Endodermal cell (in vitro differentiated cells): ENCODE measurements at regions not wholly inside any gene's neighbourhood (a gene's known extent, or its start where the extent isn't known, plus 50 kb on each side); places are given as distances from the start of the nearest gene placed in this dataset.

ENCODE experiments used
- DNase-seq: peaks from one replicate; pipeline ENCODE4 v3.0.0-alpha.2; 2017
- H3K27ac ChIP-seq: 2 replicates; pipeline ENCODE4 v1.5.1; 2013; ENCODE audit warnings: mild to moderate bottlenecking, low read depth, low read length, moderate library complexity
- H3K27me3 ChIP-seq: 2 replicates; pipeline ENCODE4 v1.6.1; 2013; ENCODE audit warnings: mild to moderate bottlenecking, low read length, moderate library complexity; ENCODE audit not compliant: insufficient read depth, control insufficient read depth, poor library complexity, severe bottlenecking
- H3K36me3 ChIP-seq: 2 replicates; pipeline ENCODE4 v1.7.0; 2013; ENCODE audit warnings: mild to moderate bottlenecking, low read length, moderate library complexity; ENCODE audit not compliant: control insufficient read depth, insufficient read depth
- H3K4me1 ChIP-seq: one replicate; pipeline ENCODE4 v1.7.0; 2013; ENCODE audit warnings: low read length; ENCODE audit not compliant: control insufficient read depth, insufficient read depth
- H3K4me3 ChIP-seq: 2 replicates; pipeline ENCODE4 v1.5.1; 2013; ENCODE audit warnings: mild to moderate bottlenecking, low read length, moderate library complexity
- H3K9ac ChIP-seq: 2 replicates; pipeline ENCODE4 v1.6.1; 2013; ENCODE audit warnings: mild to moderate bottlenecking, low read length, moderate library complexity; ENCODE audit not compliant: poor library complexity, severe bottlenecking; ENCODE audit errors: extremely low read depth
- H3K9me3 ChIP-seq: 2 replicates; pipeline ENCODE4 v1.6.1; 2013; ENCODE audit warnings: mild to moderate bottlenecking, low read length, moderate library complexity; ENCODE audit not compliant: control insufficient read depth
- H3K27ac Mint-ChIP-seq: 2 replicates; pipeline ENCODE4 v1.8.0; 2020; ENCODE audit warnings: mixed read lengths
- H3K27me3 Mint-ChIP-seq: 2 replicates; pipeline ENCODE4 v1.8.0; 2021; ENCODE audit warnings: mild to moderate bottlenecking, mixed read lengths; ENCODE audit not compliant: insufficient read depth
- H3K36me3 Mint-ChIP-seq: 2 replicates; pipeline ENCODE4 v1.8.0; 2020; ENCODE audit warnings: low read depth, mixed read lengths
- H3K4me1 Mint-ChIP-seq: 2 replicates; pipeline ENCODE4 v1.8.0; 2020; ENCODE audit warnings: mixed read lengths
- H3K4me3 Mint-ChIP-seq: 2 replicates; pipeline ENCODE4 v1.8.0; 2020; ENCODE audit warnings: mild to moderate bottlenecking, moderate library complexity, mixed read lengths
- H3K9me3 Mint-ChIP-seq: 2 replicates; pipeline ENCODE4 v1.8.0; 2020; ENCODE audit warnings: mild to moderate bottlenecking, mixed read lengths
- CTCF ChIP-seq: fragments of 200-600 bp; sonication (generic); conservative IDR thresholded peaks from 2 replicates; pipeline ENCODE4 v1.5.0; 2021; ENCODE audit warnings: antibody characterized with exemption, mild to moderate bottlenecking
- WGBS, 2 experiments: methylation state at CpG; one replicate each; pipeline versions ENCODE4 v1.1.5 to v1.1.7; 2013; ENCODE audit warnings: missing lambda C conversion rate in 2 of 2, mixed read lengths in 1 of 2; ENCODE audit not compliant: insufficient coverage in 1 of 2, insufficient read length in 1 of 2; 5-methylcytosine and 5-hydroxymethylcytosine counted together

DNA sequence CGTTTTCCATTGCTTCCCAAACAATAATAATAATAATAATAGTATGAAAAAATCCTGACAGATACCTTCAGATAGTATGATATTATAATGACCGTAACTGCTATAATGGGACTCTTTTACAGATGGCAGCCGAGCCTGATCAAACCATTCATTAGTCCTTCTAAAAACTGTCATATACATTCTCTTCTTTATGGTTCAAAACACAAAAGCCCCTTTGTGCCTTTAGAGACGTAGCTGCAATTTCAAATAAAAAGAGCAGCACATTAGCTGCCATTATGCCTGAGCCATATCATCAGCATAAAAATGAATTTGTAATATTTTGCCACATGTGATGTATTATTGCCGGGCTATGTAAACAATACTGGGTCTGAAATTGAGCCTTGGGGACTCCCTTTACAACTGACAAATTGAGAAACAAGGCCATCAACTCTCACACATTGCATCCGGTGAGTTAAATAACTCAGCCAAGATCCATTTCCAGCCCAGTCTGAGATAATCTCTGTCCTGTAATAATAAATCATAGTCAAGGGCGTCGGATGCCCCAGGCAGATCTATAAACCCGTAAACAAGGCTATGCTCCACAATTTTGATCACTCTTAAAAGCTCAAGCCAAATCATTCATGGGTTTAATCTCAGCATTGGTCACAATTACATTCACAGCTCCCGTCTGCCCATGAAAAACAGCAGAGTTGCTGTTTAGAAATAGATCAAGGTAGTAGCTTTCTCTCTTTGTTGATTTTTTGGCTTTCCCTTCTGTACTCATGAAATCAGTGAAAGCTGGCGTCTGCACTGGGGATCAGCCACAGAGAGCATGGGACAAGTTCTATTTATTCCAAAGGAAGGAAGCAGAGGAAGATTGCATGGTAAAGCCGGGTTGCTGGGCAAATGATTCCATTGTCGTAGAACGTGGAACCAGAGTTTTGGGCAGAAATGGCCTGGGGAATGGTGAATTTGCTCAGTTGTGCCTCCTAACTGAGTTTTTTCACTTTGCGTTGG lies 150.1 kb upstream of the BMPER start:
- Mint-ChIP-seq H3K9me3 (peaks cover 2% of the 10 kb centered on the region), H3K4me3 (no peak overlapping the region), H3K27ac (no peak overlapping the region), H3K36me3 (no peaks in the 10 kb centered on the region), H3K4me1 (peaks cover 47% of the 10 kb centered on the region), H3K27me3 (no peaks in the 10 kb centered on the region)
- Histone ChIP-seq H3K9me3 (no peaks in the 10 kb centered on the region), H3K36me3 (no peaks in the 10 kb centered on the region), H3K27ac (peak overlapping the region; percentile 33), H3K27me3 (no peaks in the 10 kb centered on the region), H3K9ac (no peak overlapping the region), H3K4me1 (peaks cover 19% of the 10 kb centered on the region), H3K4me3 (no peak overlapping the region)
- TF ChIP-seq CTCF, result no peak
- DNase-seq, result no peak
- 91 to 97% methylated on average over 7 to 14 of the region's 15 CpGs for WGBS, 2 experiments

- H3K27ac Mint-ChIP-seq, result no peak overlapping the region
- H3K27ac ChIP-seq, result no peak overlapping the region
- no peaks in the 10 kb centered on the region for H3K36me3 ChIP-seq
- H3K4me3 Mint-ChIP-seq, result no peak overlapping the region
- no peaks in the 10 kb centered on the region for H3K27me3 ChIP-seq
- H3K4me1 ChIP-seq, result peaks cover 20% of the 10 kb centered on the region
- no peaks in the 10 kb centered on the region for H3K36me3 Mint-ChIP-seq
- TF ChIP-seq CTCF, result no peak
- H3K27me3 Mint-ChIP-seq, result no peaks in the 10 kb centered on the region
- no peak overlapping the region for H3K4me3 ChIP-seq
- 93 to 95% methylated on average over 7 of the region's 7 CpGs for WGBS, 2 experiments
- H3K9me3 Mint-ChIP-seq, result peaks cover 2% of the 10 kb centered on the region
- no peaks in the 10 kb centered on the region for H3K9me3 ChIP-seq
- DNase-seq, result no peak
- no peak overlapping the region for H3K9ac ChIP-seq
- peaks cover 52% of the 10 kb centered on the region for H3K4me1 Mint-ChIP-seq
These were observed 148.3 kb upstream of the BMPER start for GRCh38 chr7:33757050-33757449.

- Mint-ChIP-seq H3K27ac (no peak overlapping the region), H3K4me1 (peaks cover 58% of the 10 kb centered on the region), H3K27me3 (no peaks in the 10 kb centered on the region), H3K36me3 (no peaks in the 10 kb centered on the region), H3K4me3 (no peak overlapping the region), H3K9me3 (peaks cover 2% of the 10 kb centered on the region)
- no peak overlapping the region for H3K4me3 ChIP-seq
- peak; percentile 87 for TF ChIP-seq CTCF
- H3K4me1 ChIP-seq, result peaks cover 23% of the 10 kb centered on the region
- no peak overlapping the region for H3K9ac ChIP-seq
- no peaks in the 10 kb centered on the region for H3K36me3 ChIP-seq
- no peaks in the 10 kb centered on the region for H3K27me3 ChIP-seq
- no peaks in the 10 kb centered on the region for H3K9me3 ChIP-seq
- no peak overlapping the region for H3K27ac ChIP-seq
- no peak for DNase-seq
- WGBS, 2 experiments, result 30% methylated on average over 4 of the region's 4 CpGs; no CpG with 5 or more reads in 1 of the 2 experiments
These were observed 147.7 kb upstream of the BMPER start for GRCh38 chr7:33757563-33758165.
